ENCODE measurements at regions not wholly inside any gene's neighbourhood (a gene's known extent, or its start where the extent isn't known, plus 50 kb on each side); places are given as distances from the start of the nearest gene placed in this dataset.

- TF ChIP-seq CTCF (conservative IDR thresholded peaks at IDR 0.05; ENCODE audit: low read depth, low read length) (no peak), POLR2A (IDR thresholded peaks at IDR 0.05; ENCODE audit: low read depth, low read length) (no peak), CHD1 (IDR thresholded peaks at IDR 0.05; ENCODE audit: low read depth, low read length) (no peak), USF2 (IDR thresholded peaks at IDR 0.05; ENCODE audit: low read depth, low read length) (no peak), RAD21 (IDR thresholded peaks at IDR 0.05; ENCODE audit: low read length) (no peak), SMC3 (IDR thresholded peaks at IDR 0.05; ENCODE audit: low read depth, low read length) (no peak), RFX5 (IDR thresholded peaks at IDR 0.05; ENCODE audit: low read depth, low read length) (no peak)
Measured at GRCh38 chrX:9147086-9147485, 113.2 kb upstream of the FAM9B start.

Measured in IMR-90 (cell line).